ENCODE measurements at regions not wholly inside any gene's neighbourhood (a gene's known extent, or its start where the extent isn't known, plus 50 kb on each side); places are given as distances from the start of the nearest gene placed in this dataset.

GRCh38 chr6:139711804-139712585, 337.5 kb upstream of the CITED2 start:
- Mint-ChIP-seq H3K36me3 (ENCODE audit: low read depth) (no peaks in the 10 kb centered on the region), H3K27ac (peak overlapping the region; percentile 77), H3K4me3 (peak overlapping the region; percentile 66), H3K9me3 (no peaks in the 10 kb centered on the region), H3K27me3 (ENCODE audit: insufficient read depth) (no peaks in the 10 kb centered on the region), H3K4me1 (ENCODE audit: low read depth) (peaks cover 74% of the 10 kb centered on the region)
- peak; percentile 50 for DNase-seq
- TF ChIP-seq CTCF (IDR thresholded peaks at IDR 0.05) = no peak

- no peak for DNase-seq
- no peak for TF ChIP-seq CTCF (IDR thresholded peaks at IDR 0.05)
- no peak overlapping the region for H3K4me3 Mint-ChIP-seq
- H3K36me3 Mint-ChIP-seq (ENCODE audit: low read depth) = peaks cover 6% of the 10 kb centered on the region
- no peaks in the 10 kb centered on the region for H3K27me3 Mint-ChIP-seq (ENCODE audit: insufficient read depth)
- peaks cover 3% of the 10 kb centered on the region; the same call in 1 of the 2 replicates for H3K9me3 Mint-ChIP-seq
- H3K27ac Mint-ChIP-seq = peak overlapping the region; percentile 31
- H3K4me1 Mint-ChIP-seq (ENCODE audit: low read depth) = peaks cover 79% of the 10 kb centered on the region
Observed at GRCh38 chr6:139710556-139710955, 336.1 kb upstream of the CITED2 start.

- Mint-ChIP-seq H3K4me3 (peak overlapping the region; percentile 48), H3K4me1 (ENCODE audit: low read depth) (peaks cover 69% of the 10 kb centered on the region), H3K36me3 (ENCODE audit: low read depth) (peaks cover 19% of the 10 kb centered on the region), H3K9me3 (peaks cover 6% of the 10 kb centered on the region), H3K27me3 (ENCODE audit: insufficient read depth) (no peaks in the 10 kb centered on the region), H3K27ac (peak overlapping the region; percentile 91)
- TF ChIP-seq CTCF (IDR thresholded peaks at IDR 0.05) = no peak
- peak; percentile 93 for DNase-seq
Observed at GRCh38 chr6:139708337-139709199, 334.1 kb upstream of the CITED2 start.

- H3K27me3 Mint-ChIP-seq (ENCODE audit: insufficient read depth) = no peaks in the 10 kb centered on the region
- TF ChIP-seq CTCF (IDR thresholded peaks at IDR 0.05) = no peak
- H3K36me3 Mint-ChIP-seq (ENCODE audit: low read depth) = peaks cover 19% of the 10 kb centered on the region
- peaks cover 52% of the 10 kb centered on the region for H3K4me1 Mint-ChIP-seq (ENCODE audit: low read depth)
- no peak overlapping the region for H3K4me3 Mint-ChIP-seq
- H3K27ac Mint-ChIP-seq = no peak overlapping the region
- no peak for DNase-seq
- peaks cover 6% of the 10 kb centered on the region for H3K9me3 Mint-ChIP-seq
Observed at GRCh38 chr6:139706912-139707311, 332.5 kb upstream of the CITED2 start.

- peaks cover 39% of the 10 kb centered on the region for H3K4me1 Mint-ChIP-seq (ENCODE audit: low read depth)
- TF ChIP-seq CTCF (IDR thresholded peaks at IDR 0.05) = no peak
- H3K9me3 Mint-ChIP-seq = peaks cover 6% of the 10 kb centered on the region
- DNase-seq = no peak
- peaks cover 19% of the 10 kb centered on the region for H3K36me3 Mint-ChIP-seq (ENCODE audit: low read depth)
- H3K27me3 Mint-ChIP-seq (ENCODE audit: insufficient read depth) = no peaks in the 10 kb centered on the region
- no peak overlapping the region for H3K4me3 Mint-ChIP-seq
- no peak overlapping the region for H3K27ac Mint-ChIP-seq
Observed at GRCh38 chr6:139705284-139705683, 330.8 kb upstream of the CITED2 start.

All from HFFc6 (cell line).